WTC11 (cell line): ENCODE measurements at regions not wholly inside any gene's neighbourhood (a gene's known extent, or its start where the extent isn't known, plus 50 kb on each side); places are given as distances from the start of the nearest gene placed in this dataset.

Experiments used
- ATAC-seq: fragments of 200-7000 bp; cut with Tn5 transposase; 2 replicates; pipeline ENCODE4 v1.10.0; 2021; ENCODE audit warnings: mild to moderate bottlenecking, moderate library complexity
- CTCF ChIA-PET: fragments of 300-600 bp; sonication (Branson Sonifier 250); formaldehyde crosslinking; loops from one replicate; lab custom pipeline; 2021; ENCODE audit warnings: antibody characterized with exemption; lab: Charles Lee
- POLR2A ChIA-PET: fragments of 350-600 bp; sonication (Branson Sonifier 250); formaldehyde crosslinking; loops from one replicate; lab custom pipeline; 2021; ENCODE audit warnings: antibody characterized with exemption; lab: Charles Lee
- DNase-seq: peaks from one replicate; pipeline ENCODE4 v3.0.0; 2021; ENCODE audit warnings: low spot score
- H3K27ac Mint-ChIP-seq: 2 replicates; pipeline ENCODE4 v1.8.0; 2021; ENCODE audit warnings: mixed read lengths
- H3K27me3 Mint-ChIP-seq: 2 replicates; pipeline ENCODE4 v1.8.0; 2021; ENCODE audit warnings: low read depth, mild to moderate bottlenecking, moderate library complexity, mixed read lengths
- H3K36me3 Mint-ChIP-seq: 2 replicates; pipeline ENCODE4 v1.8.0; 2021; ENCODE audit warnings: mixed read lengths
- H3K4me1 Mint-ChIP-seq: 2 replicates; pipeline ENCODE4 v1.8.0; 2022; ENCODE audit warnings: mixed read lengths
- H3K4me3 Mint-ChIP-seq: 2 replicates; pipeline ENCODE4 v1.8.0; 2021; ENCODE audit warnings: mild to moderate bottlenecking, moderate library complexity, mixed read lengths
- H3K9me3 Mint-ChIP-seq: 2 replicates; pipeline ENCODE4 v1.8.0; 2021; ENCODE audit warnings: mixed read lengths
- CDX4 ChIP-seq: fragments of 250-450 bp; sonication (Bioruptor Pico); IDR thresholded peaks from 2 replicates; pipeline ENCODE4 v1.9.0; 2021; ENCODE audit warnings: moderate library complexity, mild to moderate bottlenecking, inconsistent platforms, borderline replicate concordance
- CREB1 ChIP-seq: sonication (generic); formaldehyde crosslinking; IDR thresholded peaks from 2 replicates; pipeline ENCODE4 v1.8.0; 2023; ENCODE audit warnings: mild to moderate bottlenecking, missing genetic modification reagents
- CREM ChIP-seq: sonication (generic); formaldehyde crosslinking; IDR thresholded peaks from 2 replicates; pipeline ENCODE4 v1.8.1; 2022; ENCODE audit warnings: mild to moderate bottlenecking, missing genetic modification reagents, moderate library complexity
- CTCF ChIP-seq: fragments of 200-600 bp; IDR thresholded peaks from 2 replicates; pipeline ENCODE4 v1.8.0; 2022; ENCODE audit warnings: antibody characterized with exemption
- FOXJ3 ChIP-seq: sonication (generic); formaldehyde crosslinking; IDR thresholded peaks from 2 replicates; pipeline ENCODE4 v1.9.0; 2021; ENCODE audit warnings: missing genetic modification reagents, mild to moderate bottlenecking, borderline replicate concordance
- GRHL2 ChIP-seq: fragments of 250-450 bp; sonication (Bioruptor Pico); IDR thresholded peaks from 2 replicates; pipeline ENCODE4 v1.8.0; 2022; ENCODE audit warnings: mild to moderate bottlenecking, moderate library complexity; ENCODE audit not compliant: insufficient replicate concordance, severe bottlenecking
- GTF2I ChIP-seq: fragments of 250-450 bp; sonication (Bioruptor Pico); conservative IDR thresholded peaks from 2 replicates; pipeline ENCODE4 v1.4.0; 2021; ENCODE audit warnings: mild to moderate bottlenecking
- KAT7 ChIP-seq: sonication (generic); formaldehyde crosslinking; IDR thresholded peaks from 2 replicates; pipeline ENCODE4 v1.8.1; 2023; ENCODE audit warnings: missing genetic modification reagents, mild to moderate bottlenecking, borderline replicate concordance
- MAX ChIP-seq: sonication (generic); formaldehyde crosslinking; IDR thresholded peaks from 2 replicates; pipeline ENCODE4 v1.8.0; 2022; ENCODE audit warnings: mild to moderate bottlenecking, missing genetic modification reagents
- MLX ChIP-seq: sonication (generic); formaldehyde crosslinking; IDR thresholded peaks from 2 replicates; pipeline ENCODE4 v1.8.1; 2023; ENCODE audit warnings: mild to moderate bottlenecking, missing genetic modification reagents, moderate library complexity
- NR2C2 ChIP-seq: sonication (generic); formaldehyde crosslinking; IDR thresholded peaks from 2 replicates; pipeline ENCODE4 v1.8.0; 2022; ENCODE audit warnings: mild to moderate bottlenecking, missing genetic modification reagents
- SMAD3 ChIP-seq: sonication (generic); formaldehyde crosslinking; IDR thresholded peaks from 2 replicates; pipeline ENCODE4 v1.8.0; 2022; ENCODE audit warnings: missing genetic modification reagents, mild to moderate bottlenecking, borderline replicate concordance
- SOX15 ChIP-seq: fragments of 250-450 bp; sonication (Bioruptor Pico); IDR thresholded peaks from 2 replicates; pipeline ENCODE4 v1.9.0; 2021; ENCODE audit warnings: mild to moderate bottlenecking
- SP1 ChIP-seq: sonication (generic); formaldehyde crosslinking; conservative IDR thresholded peaks from 2 replicates; pipeline ENCODE4 v1.8.1; 2022; ENCODE audit warnings: missing genetic modification reagents
- TP53 ChIP-seq: sonication (generic); formaldehyde crosslinking; IDR thresholded peaks from 2 replicates; pipeline ENCODE4 v1.8.1; 2023; ENCODE audit warnings: mild to moderate bottlenecking, missing genetic modification reagents
- ZNF138 ChIP-seq: sonication (generic); formaldehyde crosslinking; conservative IDR thresholded peaks from 2 replicates; pipeline ENCODE4 v1.8.1; 2022; ENCODE audit warnings: mild to moderate bottlenecking, moderate library complexity, missing genetic modification reagents
- ZNF219 ChIP-seq: sonication (generic); formaldehyde crosslinking; IDR thresholded peaks from 2 replicates; pipeline ENCODE4 v1.8.0; 2023; ENCODE audit warnings: missing genetic modification reagents, mild to moderate bottlenecking, borderline replicate concordance
- ZNF425 ChIP-seq: fragments of 250-450 bp; sonication (Bioruptor Pico); conservative IDR thresholded peaks from 2 replicates; pipeline ENCODE4 v1.9.0; 2021; ENCODE audit warnings: mild to moderate bottlenecking
- TF ChIP-seq, protein P1 (sequence below): sonication (generic); formaldehyde crosslinking; IDR thresholded peaks from 2 replicates; pipeline ENCODE4 v1.8.0; 2023; ENCODE audit warnings: mild to moderate bottlenecking, missing genetic modification reagents

DNA sequence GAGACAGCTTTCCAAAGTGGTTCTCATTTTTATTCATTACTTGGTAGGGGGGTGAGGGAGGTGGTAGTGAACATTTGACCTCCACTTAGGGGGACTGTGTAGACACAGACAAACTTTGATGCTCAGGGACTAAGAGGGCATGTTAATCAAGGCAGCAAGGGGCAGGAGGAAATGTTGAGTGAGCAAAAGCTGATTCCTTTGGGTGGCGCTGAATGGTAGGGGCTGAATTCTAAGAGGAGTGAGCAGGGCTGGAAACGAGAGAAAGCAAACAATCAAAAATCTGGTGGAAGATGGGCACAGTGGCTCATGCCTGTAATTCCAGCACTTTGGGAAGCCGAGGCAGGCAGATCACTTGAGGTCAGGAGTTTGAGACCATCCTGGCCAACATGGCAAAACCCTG is 164.8 kb upstream of the BDNF start:
- Mint-ChIP-seq H3K4me3 (no peak overlapping the region), H3K4me1 (0 out of 2 replicates have a peak, but pooled peaks cover 7% of the 10 kb centered on the region), H3K9me3 (no peaks in the 10 kb centered on the region)
- DNase-seq: no peak
- TF ChIP-seq SOX15 (CRISPR knock-in tag): no peak
- TF ChIP-seq SP1 (CRISPR knock-in tag): no peak
- no peak for TF ChIP-seq CDX4 (CRISPR knock-in tag)
- no peak for TF ChIP-seq GRHL2
- no peak for TF ChIP-seq NR2C2 (CRISPR knock-in tag)
- no peak for TF ChIP-seq CTCF
- TF ChIP-seq MLX (CRISPR knock-in tag): no peak
- no peak for TF ChIP-seq ZNF219
- TF ChIP-seq TP53 (CRISPR knock-in tag): no peak
- no peak for TF ChIP-seq FOXJ3 (CRISPR knock-in tag)
- TF ChIP-seq KAT7 (CRISPR knock-in tag): no peak
- no peak for TF ChIP-seq CREB1
- TF ChIP-seq, protein P1, sequence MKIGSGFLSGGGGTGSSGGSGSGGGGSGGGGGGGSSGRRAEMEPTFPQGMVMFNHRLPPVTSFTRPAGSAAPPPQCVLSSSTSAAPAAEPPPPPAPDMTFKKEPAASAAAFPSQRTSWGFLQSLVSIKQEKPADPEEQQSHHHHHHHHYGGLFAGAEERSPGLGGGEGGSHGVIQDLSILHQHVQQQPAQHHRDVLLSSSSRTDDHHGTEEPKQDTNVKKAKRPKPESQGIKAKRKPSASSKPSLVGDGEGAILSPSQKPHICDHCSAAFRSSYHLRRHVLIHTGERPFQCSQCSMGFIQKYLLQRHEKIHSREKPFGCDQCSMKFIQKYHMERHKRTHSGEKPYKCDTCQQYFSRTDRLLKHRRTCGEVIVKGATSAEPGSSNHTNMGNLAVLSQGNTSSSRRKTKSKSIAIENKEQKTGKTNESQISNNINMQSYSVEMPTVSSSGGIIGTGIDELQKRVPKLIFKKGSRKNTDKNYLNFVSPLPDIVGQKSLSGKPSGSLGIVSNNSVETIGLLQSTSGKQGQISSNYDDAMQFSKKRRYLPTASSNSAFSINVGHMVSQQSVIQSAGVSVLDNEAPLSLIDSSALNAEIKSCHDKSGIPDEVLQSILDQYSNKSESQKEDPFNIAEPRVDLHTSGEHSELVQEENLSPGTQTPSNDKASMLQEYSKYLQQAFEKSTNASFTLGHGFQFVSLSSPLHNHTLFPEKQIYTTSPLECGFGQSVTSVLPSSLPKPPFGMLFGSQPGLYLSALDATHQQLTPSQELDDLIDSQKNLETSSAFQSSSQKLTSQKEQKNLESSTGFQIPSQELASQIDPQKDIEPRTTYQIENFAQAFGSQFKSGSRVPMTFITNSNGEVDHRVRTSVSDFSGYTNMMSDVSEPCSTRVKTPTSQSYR: no peak
- TF ChIP-seq MAX (CRISPR knock-in tag): no peak
- TF ChIP-seq ZNF425 (CRISPR knock-in tag): no peak
- TF ChIP-seq CREM (CRISPR knock-in tag): no peak
- TF ChIP-seq GTF2I (CRISPR knock-in tag): no peak
- no peak for TF ChIP-seq ZNF138 (CRISPR knock-in tag)
- TF ChIP-seq SMAD3: no peak
- TF ChIP-seq, all 79 proteins: peak for 0
- Mint-ChIP-seq H3K36me3 (no peaks in the 10 kb centered on the region), H3K27me3 (peaks cover 11% of the 10 kb centered on the region), H3K27ac (no peak overlapping the region)
- ChIA-PET CTCF (interaction anchor here (0.7 kb wide), 1 partner anchor 26 kb away, joined by 3 read pairs; no protein-coding TSS in a partner anchor), POLR2A (interaction anchor here (0.6 kb wide), 1 partner anchor 1011 kb away, joined by 9 read pairs; no protein-coding TSS in a partner anchor)
- no peak; the same call in 1 of the 2 replicates for ATAC-seq
